ENCODE measurements at regions not wholly inside any gene's neighbourhood (a gene's known extent, or its start where the extent isn't known, plus 50 kb on each side); places are given as distances from the start of the nearest gene placed in this dataset.

GRCh38 chr6:134117409-134117808 is 65.0 kb upstream of the SLC2A12 start:
- Mint-ChIP-seq H3K4me3 (no peak overlapping the region), H3K27ac (no peak overlapping the region), H3K4me1 (peaks cover 5% of the 10 kb centered on the region), H3K9me3 (no peaks in the 10 kb centered on the region), H3K36me3 (no peaks in the 10 kb centered on the region)
- ATAC-seq (peak; percentile 67), DNase-seq (ENCODE audit: low spot score in 2 of 2) (no peak)

- Mint-ChIP-seq H3K27ac (no peak overlapping the region), H3K4me3 (no peak overlapping the region), H3K9me3 (no peaks in the 10 kb centered on the region), H3K36me3 (no peaks in the 10 kb centered on the region), H3K4me1 (peaks cover 5% of the 10 kb centered on the region)
- no peak for DNase-seq (ENCODE audit: low spot score in 2 of 2)
- ATAC-seq: no peak
These were observed 63.3 kb upstream of the SLC2A12 start for GRCh38 chr6:134115715-134116074.

- peaks cover 5% of the 10 kb centered on the region for H3K4me1 Mint-ChIP-seq
- H3K36me3 Mint-ChIP-seq: no peaks in the 10 kb centered on the region
- ATAC-seq (peak; percentile 24), DNase-seq (ENCODE audit: low spot score in 2 of 2) (no peak)
- no peaks in the 10 kb centered on the region for H3K9me3 Mint-ChIP-seq
- H3K4me3 Mint-ChIP-seq: no peak overlapping the region
- H3K27ac Mint-ChIP-seq: no peak overlapping the region
These were observed 62.7 kb upstream of the SLC2A12 start for GRCh38 chr6:134114918-134115714.

DNA sequence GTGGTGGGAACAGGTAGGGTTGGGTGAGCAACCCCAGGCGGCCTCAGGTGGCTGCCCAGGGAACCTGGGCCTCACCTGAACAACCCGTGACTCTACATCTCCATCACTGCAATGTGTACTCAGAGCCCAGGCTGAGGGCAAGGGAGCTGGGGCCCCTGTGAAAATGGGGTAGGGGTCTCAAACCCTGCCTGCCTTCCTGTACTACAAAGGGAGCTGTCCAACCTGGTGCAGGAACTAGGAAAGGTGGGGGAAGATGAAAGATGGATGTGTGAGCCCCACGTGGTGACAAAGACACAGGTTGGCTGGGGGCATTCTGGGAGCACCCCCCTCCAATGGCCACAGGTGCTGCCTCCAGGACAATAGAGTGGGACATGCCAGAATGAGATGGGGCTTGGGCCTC is 62.1 kb upstream of the SLC2A12 start:
- peaks cover 5% of the 10 kb centered on the region for H3K4me1 Mint-ChIP-seq
- no peak overlapping the region for H3K4me3 Mint-ChIP-seq
- no peaks in the 10 kb centered on the region for H3K36me3 Mint-ChIP-seq
- H3K9me3 Mint-ChIP-seq: no peaks in the 10 kb centered on the region
- DNase-seq (ENCODE audit: low spot score in 2 of 2): no peak
- no peak for ATAC-seq
- no peak overlapping the region for H3K27ac Mint-ChIP-seq

- no peak overlapping the region for H3K27ac Mint-ChIP-seq
- DNase-seq (ENCODE audit: low spot score in 2 of 2) (no peak), ATAC-seq (no peak)
- H3K9me3 Mint-ChIP-seq: no peaks in the 10 kb centered on the region
- no peaks in the 10 kb centered on the region for H3K36me3 Mint-ChIP-seq
- H3K4me1 Mint-ChIP-seq: no peaks in the 10 kb centered on the region
- no peak overlapping the region for H3K4me3 Mint-ChIP-seq
These were observed 59.3 kb upstream of the SLC2A12 start for GRCh38 chr6:134111726-134112125.

GRCh38 chr6:134111062-134111677 is 58.7 kb upstream of the SLC2A12 start:
- Mint-ChIP-seq H3K4me1 (no peaks in the 10 kb centered on the region), H3K36me3 (no peaks in the 10 kb centered on the region), H3K27ac (no peak overlapping the region), H3K9me3 (no peaks in the 10 kb centered on the region), H3K4me3 (no peak overlapping the region)
- DNase-seq (ENCODE audit: low spot score in 2 of 2): peak; percentile 27 to 59
- peak; percentile 67 for ATAC-seq

DNA sequence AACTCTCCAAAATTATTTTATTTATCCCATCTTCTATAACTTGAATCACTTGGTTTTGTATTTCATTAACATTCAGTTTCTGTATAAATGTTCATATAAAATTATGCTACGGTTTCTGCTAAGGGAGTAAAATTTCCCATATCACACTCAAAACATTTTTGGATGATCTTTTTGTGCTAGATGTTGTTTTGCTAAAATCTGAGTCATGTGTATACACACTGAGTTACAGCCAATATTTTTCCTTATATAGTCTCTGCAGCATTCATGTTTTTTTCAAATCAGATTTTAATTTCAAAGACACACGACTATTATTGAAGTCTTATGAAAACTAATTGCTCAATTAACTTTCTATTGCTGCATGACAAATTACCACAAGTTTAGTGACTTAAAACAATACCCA is 54.3 kb upstream of the SLC2A12 start:
- Mint-ChIP-seq H3K4me3 (no peak overlapping the region), H3K36me3 (no peaks in the 10 kb centered on the region), H3K4me1 (no peaks in the 10 kb centered on the region), H3K9me3 (no peaks in the 10 kb centered on the region), H3K27ac (no peak overlapping the region)
- ATAC-seq (no peak), DNase-seq (ENCODE audit: low spot score in 2 of 2) (no peak)

- ATAC-seq (no peak), DNase-seq (ENCODE audit: low spot score in 2 of 2) (no peak)
- H3K4me1 Mint-ChIP-seq: no peaks in the 10 kb centered on the region
- H3K9me3 Mint-ChIP-seq: no peaks in the 10 kb centered on the region
- no peaks in the 10 kb centered on the region for H3K36me3 Mint-ChIP-seq
- H3K27ac Mint-ChIP-seq: no peak overlapping the region
- H3K4me3 Mint-ChIP-seq: no peak overlapping the region
These were observed 53.5 kb upstream of the SLC2A12 start for GRCh38 chr6:134105940-134106339.

DNA sequence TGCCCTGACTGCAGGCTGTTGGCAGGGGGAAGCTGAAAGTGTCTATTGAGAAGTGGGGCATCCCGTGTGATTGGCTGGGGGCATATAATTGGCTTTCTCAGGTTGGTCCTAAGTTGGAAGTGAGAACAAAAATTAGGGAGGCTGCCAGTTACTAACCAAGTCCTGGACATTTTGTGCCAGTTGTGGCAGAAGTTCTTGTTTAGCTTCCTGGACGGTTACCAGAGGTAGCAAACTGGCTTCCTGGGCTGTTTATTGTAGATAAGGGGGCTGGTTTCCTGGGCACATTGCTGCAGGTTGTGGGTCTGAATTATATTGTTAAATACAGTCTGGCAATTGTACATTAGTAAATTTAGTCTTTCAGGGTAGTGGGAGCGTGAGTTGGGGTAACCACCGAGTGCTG is 50.6 kb upstream of the SLC2A12 start:
- no peak overlapping the region for H3K4me3 Mint-ChIP-seq
- no peak overlapping the region for H3K27ac Mint-ChIP-seq
- DNase-seq (ENCODE audit: low spot score in 2 of 2) (no peak), ATAC-seq (no peak)
- H3K36me3 Mint-ChIP-seq: no peaks in the 10 kb centered on the region
- H3K9me3 Mint-ChIP-seq: no peaks in the 10 kb centered on the region
- H3K4me1 Mint-ChIP-seq: no peaks in the 10 kb centered on the region

Data from stimulated activated effector memory CD8-positive, alpha-beta T cell treated with anti-CD3 and anti-CD28 coated beads, Interleukin-12 subunit alpha, Interleukin-12 subunit beta, amount 100 ng/mL, for 72 hours (primary cell).